WERI-Rb-1 (cell line): ENCODE measurements at regions not wholly inside any gene's neighbourhood (a gene's known extent, or its start where the extent isn't known, plus 50 kb on each side); places are given as distances from the start of the nearest gene placed in this dataset.

ENCODE experiments used
- DNase-seq: peaks from one replicate; pipeline ENCODE4 v3.0.0-alpha.2; 2020
- H3K27ac ChIP-seq: fragments of 250-450 bp; sonication (Bioruptor Pico); 2 replicates; pipeline ENCODE4 v1.5.1; 2020; ENCODE audit warnings: mild to moderate bottlenecking, moderate library complexity
- H3K27me3 ChIP-seq: fragments of 250-450 bp; sonication (Bioruptor Pico); 2 replicates; pipeline ENCODE4 v1.5.1; 2021; ENCODE audit warnings: mild to moderate bottlenecking, low read depth, moderate library complexity; ENCODE audit not compliant: insufficient read depth, severe bottlenecking
- H3K36me3 ChIP-seq: fragments of 250-450 bp; sonication (Bioruptor Pico); 2 replicates; pipeline ENCODE4 v1.5.1; 2020; ENCODE audit warnings: mild to moderate bottlenecking, moderate library complexity
- H3K4me3 ChIP-seq: 2 replicates; pipeline ENCODE4 v1.5.1; 2011; ENCODE audit warnings: low read depth, mild to moderate bottlenecking, control low read depth, low read length
- H3K9me3 ChIP-seq: fragments of 250-450 bp; sonication (Bioruptor Pico); 2 replicates; pipeline ENCODE4 v1.5.1; 2021; ENCODE audit warnings: mild to moderate bottlenecking, moderate library complexity; ENCODE audit not compliant: severe bottlenecking
- CTCF ChIP-seq: IDR thresholded peaks from 2 replicates; pipeline ENCODE4 v1.5.1; 2011; ENCODE audit warnings: low read depth, mild to moderate bottlenecking, control low read depth, inconsistent platforms, low read length

- H3K27me3 ChIP-seq: no peaks in the 10 kb centered on the region
- H3K27ac ChIP-seq: no peak overlapping the region
- no peak overlapping the region for H3K4me3 ChIP-seq
- TF ChIP-seq CTCF: no peak
- no peaks in the 10 kb centered on the region for H3K9me3 ChIP-seq
- no peaks in the 10 kb centered on the region for H3K36me3 ChIP-seq
- no peak for DNase-seq
Observed at GRCh38 chr3:83251490-83251889, 1490.0 kb upstream of the GBE1 start.

GRCh38 chr3:83250613-83251012, 1489.2 kb upstream of the GBE1 start:
- Histone ChIP-seq H3K4me3 (no peak overlapping the region), H3K27ac (no peak overlapping the region), H3K27me3 (no peaks in the 10 kb centered on the region), H3K9me3 (no peaks in the 10 kb centered on the region), H3K36me3 (no peaks in the 10 kb centered on the region)
- DNase-seq: no peak
- TF ChIP-seq CTCF: no peak

GRCh38 chr3:83248454-83248853, 1487.0 kb upstream of the GBE1 start:
- no peak for DNase-seq
- Histone ChIP-seq H3K4me3 (no peak overlapping the region), H3K27ac (no peak overlapping the region), H3K9me3 (no peaks in the 10 kb centered on the region), H3K27me3 (no peaks in the 10 kb centered on the region), H3K36me3 (no peaks in the 10 kb centered on the region)
- no peak for TF ChIP-seq CTCF

GRCh38 chr3:83235180-83235814, 1473.9 kb upstream of the GBE1 start:
- Histone ChIP-seq H3K9me3 (no peaks in the 10 kb centered on the region), H3K4me3 (no peak overlapping the region), H3K27ac (no peak overlapping the region), H3K27me3 (no peaks in the 10 kb centered on the region), H3K36me3 (no peaks in the 10 kb centered on the region)
- no peak for TF ChIP-seq CTCF
- no peak for DNase-seq

- no peak for DNase-seq
- Histone ChIP-seq H3K9me3 (no peaks in the 10 kb centered on the region), H3K4me3 (no peak overlapping the region), H3K27ac (no peak overlapping the region), H3K36me3 (no peaks in the 10 kb centered on the region), H3K27me3 (no peaks in the 10 kb centered on the region)
- TF ChIP-seq CTCF: no peak
Observed at GRCh38 chr3:83233715-83234114, 1472.3 kb upstream of the GBE1 start.

GRCh38 chr3:83230841-83231240, 1469.4 kb upstream of the GBE1 start:
- TF ChIP-seq CTCF: no peak
- H3K9me3 ChIP-seq: no peaks in the 10 kb centered on the region
- no peak for DNase-seq
- H3K27me3 ChIP-seq: no peaks in the 10 kb centered on the region
- no peak overlapping the region for H3K27ac ChIP-seq
- H3K4me3 ChIP-seq: no peak overlapping the region
- no peaks in the 10 kb centered on the region for H3K36me3 ChIP-seq
